HG02981 (cell line): ENCODE measurements at regions not wholly inside any gene's neighbourhood (a gene's known extent, or its start where the extent isn't known, plus 50 kb on each side); places are given as distances from the start of the nearest gene placed in this dataset.
"Not testable (repeated sequence)": the region's sequence is repeated elsewhere in the genome, so short reads cannot be mapped to it uniquely, and the experiment has no call there.

Experiments
- ATAC-seq: cut with Tn5 transposase; IDR thresholded peaks from one replicate; pipeline ENCODE4 v1.9.1; 2021; ENCODE audit warnings: mild to moderate bottlenecking, moderate library complexity; ENCODE audit not compliant: unreplicated experiment

- no peak for ATAC-seq
Measured at GRCh38 chr5:103389846-103390245, 131.3 kb downstream of the MACIR start.

- no peak for ATAC-seq
Measured at GRCh38 chr5:103389357-103389756, 130.8 kb downstream of the MACIR start.

- no peak for ATAC-seq
Measured at GRCh38 chr5:103385722-103386121, 127.2 kb downstream of the MACIR start.

- ATAC-seq: not testable (repeated sequence)
Measured at GRCh38 chr5:103377638-103378037, 119.1 kb downstream of the MACIR start.

- no peak for ATAC-seq
Measured at GRCh38 chr5:103375863-103376591, 117.5 kb downstream of the MACIR start.

GRCh38 chr5:103375350-103375749 is 116.8 kb downstream of the MACIR start:
- ATAC-seq: no peak

GRCh38 chr5:103374473-103374963 is 116.0 kb downstream of the MACIR start:
- ATAC-seq: no peak

- no peak for ATAC-seq
Measured at GRCh38 chr5:103373597-103374472, 115.3 kb downstream of the MACIR start.

- ATAC-seq: no peak
Measured at GRCh38 chr5:103371046-103371607, 112.6 kb downstream of the MACIR start.

- no peak for ATAC-seq
Measured at GRCh38 chr5:103369125-103370120, 110.9 kb downstream of the MACIR start.

- ATAC-seq: no peak
Measured at GRCh38 chr5:103367702-103368101, 109.1 kb downstream of the MACIR start.

- no peak for ATAC-seq
Measured at GRCh38 chr5:103366918-103367549, 108.5 kb downstream of the MACIR start.

GRCh38 chr5:103364074-103364473 is 105.5 kb downstream of the MACIR start:
- no peak for ATAC-seq

GRCh38 chr5:103362211-103362610 is 103.6 kb downstream of the MACIR start:
- ATAC-seq: no peak

GRCh38 chr5:103360475-103360874 is 101.9 kb downstream of the MACIR start:
- no peak for ATAC-seq

GRCh38 chr5:103358305-103358995 is 99.9 kb downstream of the MACIR start:
- no peak for ATAC-seq

- ATAC-seq: no peak
Measured at GRCh38 chr5:103357636-103358035, 99.1 kb downstream of the MACIR start.

- no peak for ATAC-seq
Measured at GRCh38 chr5:103356350-103357091, 98.0 kb downstream of the MACIR start.

GRCh38 chr5:103355579-103355978 is 97.0 kb downstream of the MACIR start:
- no peak for ATAC-seq
